IMR-90 (cell line): ENCODE measurements at regions not wholly inside any gene's neighbourhood (a gene's known extent, or its start where the extent isn't known, plus 50 kb on each side); places are given as distances from the start of the nearest gene placed in this dataset.

Experiments used
- CHD1 ChIP-seq: IDR thresholded peaks from 2 replicates; pipeline ENCODE4 v1.6.1; 2012; ENCODE audit warnings: low read depth, low read length, improper control_type of control experiment
- POLR2A ChIP-seq: IDR thresholded peaks from 2 replicates; pipeline ENCODE4 v1.6.1; 2012; ENCODE audit warnings: mild to moderate bottlenecking, low read depth, low read length
- RAD21 ChIP-seq: IDR thresholded peaks from 2 replicates; pipeline ENCODE4 v1.6.1; 2012; ENCODE audit warnings: low read length, improper control_type of control experiment
- RCOR1 ChIP-seq: IDR thresholded peaks from 2 replicates; pipeline ENCODE4 v1.6.1; 2012; ENCODE audit warnings: mild to moderate bottlenecking, low read length, improper control_type of control experiment; ENCODE audit not compliant: insufficient replicate concordance
- TF ChIP-seq, protein P1 (sequence below): conservative IDR thresholded peaks from 2 replicates; pipeline ENCODE4 v1.5.1; 2012; ENCODE audit warnings: mild to moderate bottlenecking, low read depth, low read length, improper control_type of control experiment

DNA sequence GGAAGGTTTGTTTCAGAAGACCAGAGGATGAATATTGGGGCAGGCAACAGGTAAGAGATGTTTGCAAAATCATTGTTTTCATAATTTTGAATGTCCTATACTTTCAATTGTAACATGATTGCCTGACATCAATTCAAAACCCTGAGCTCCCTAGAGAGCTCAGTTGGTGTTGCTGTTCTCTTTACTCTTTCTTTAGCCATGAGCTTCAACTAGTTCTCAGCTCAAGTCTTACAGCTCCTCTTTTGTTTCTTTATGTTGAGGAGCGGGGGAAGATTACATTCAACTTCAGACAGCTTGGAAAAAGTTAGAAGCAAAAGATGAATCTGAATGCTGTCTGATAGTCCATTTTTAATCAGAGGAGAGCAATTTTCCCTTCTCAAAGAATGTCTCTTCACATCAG, 144.8 kb upstream of the TACR1 start:
- TF ChIP-seq, protein P1, sequence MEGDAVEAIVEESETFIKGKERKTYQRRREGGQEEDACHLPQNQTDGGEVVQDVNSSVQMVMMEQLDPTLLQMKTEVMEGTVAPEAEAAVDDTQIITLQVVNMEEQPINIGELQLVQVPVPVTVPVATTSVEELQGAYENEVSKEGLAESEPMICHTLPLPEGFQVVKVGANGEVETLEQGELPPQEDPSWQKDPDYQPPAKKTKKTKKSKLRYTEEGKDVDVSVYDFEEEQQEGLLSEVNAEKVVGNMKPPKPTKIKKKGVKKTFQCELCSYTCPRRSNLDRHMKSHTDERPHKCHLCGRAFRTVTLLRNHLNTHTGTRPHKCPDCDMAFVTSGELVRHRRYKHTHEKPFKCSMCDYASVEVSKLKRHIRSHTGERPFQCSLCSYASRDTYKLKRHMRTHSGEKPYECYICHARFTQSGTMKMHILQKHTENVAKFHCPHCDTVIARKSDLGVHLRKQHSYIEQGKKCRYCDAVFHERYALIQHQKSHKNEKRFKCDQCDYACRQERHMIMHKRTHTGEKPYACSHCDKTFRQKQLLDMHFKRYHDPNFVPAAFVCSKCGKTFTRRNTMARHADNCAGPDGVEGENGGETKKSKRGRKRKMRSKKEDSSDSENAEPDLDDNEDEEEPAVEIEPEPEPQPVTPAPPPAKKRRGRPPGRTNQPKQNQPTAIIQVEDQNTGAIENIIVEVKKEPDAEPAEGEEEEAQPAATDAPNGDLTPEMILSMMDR, result no peak
- no peak for TF ChIP-seq POLR2A
- TF ChIP-seq CHD1, result no peak
- no peak for TF ChIP-seq RAD21
- no peak for TF ChIP-seq RCOR1
